Panc1 (cell line): ENCODE measurements at regions not wholly inside any gene's neighbourhood (a gene's known extent, or its start where the extent isn't known, plus 50 kb on each side); places are given as distances from the start of the nearest gene placed in this dataset.

Experiments
- SIN3A ChIP-seq: IDR thresholded peaks from 2 replicates; pipeline ENCODE4 v1.6.1; 2012; ENCODE audit warnings: low read depth, mild to moderate bottlenecking, low read length, moderate library complexity, borderline replicate concordance; ENCODE audit not compliant: insufficient read depth
- TCF7L2 ChIP-seq: IDR thresholded peaks from 2 replicates; pipeline ENCODE4 v1.6.1; 2011; ENCODE audit warnings: mild to moderate bottlenecking, low read depth, low read length, inconsistent platforms

DNA sequence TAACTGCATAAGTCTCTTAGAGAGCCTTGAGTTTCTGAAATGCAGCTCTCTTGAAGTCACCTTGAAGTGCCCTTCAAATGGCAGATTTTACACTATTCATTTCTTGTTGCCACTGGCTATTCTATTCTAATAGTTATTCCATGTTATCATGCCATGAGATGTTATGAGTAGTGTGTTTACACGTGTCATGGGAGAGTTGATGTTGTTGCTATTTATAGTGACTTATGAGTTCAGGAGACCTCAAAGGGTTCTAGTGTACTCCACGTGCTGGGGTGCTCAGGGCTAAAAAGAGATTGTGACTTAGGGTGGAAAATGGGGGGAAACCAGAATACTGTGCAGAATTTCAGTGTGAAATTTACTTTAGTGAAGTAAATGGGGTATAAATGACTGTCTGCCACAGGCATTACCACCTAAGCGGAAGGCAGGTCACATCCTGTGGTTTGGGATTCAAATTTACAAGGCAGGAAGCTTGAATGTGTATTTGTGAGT lies 77.1 kb upstream of the SLC4A4 start:
- TF ChIP-seq TCF7L2 (no peak), SIN3A (no peak)
